ENCODE measurements at regions not wholly inside any gene's neighbourhood (a gene's known extent, or its start where the extent isn't known, plus 50 kb on each side); places are given as distances from the start of the nearest gene placed in this dataset.
"Not testable (repeated sequence)": the region's sequence is repeated elsewhere in the genome, so short reads cannot be mapped to it uniquely, and the experiment has no call there.

- no peak for DNase-seq (ENCODE audit: low spot score)
These were observed 488.4 kb downstream of the NR2F2 start for GRCh38 chr15:96818861-96819260.

GRCh38 chr15:96827981-96828380 is 497.5 kb downstream of the NR2F2 start:
- DNase-seq (ENCODE audit: low spot score): no peak

- no peak for DNase-seq (ENCODE audit: low spot score)
These were observed 506.9 kb downstream of the NR2F2 start for GRCh38 chr15:96837241-96837970.

GRCh38 chr15:96838081-96838480 is 507.6 kb downstream of the NR2F2 start:
- DNase-seq (ENCODE audit: low spot score): no peak

- DNase-seq (ENCODE audit: low spot score): no peak
These were observed 518.9 kb downstream of the NR2F2 start for GRCh38 chr15:96849271-96849900.

GRCh38 chr15:96851613-96852012 is 521.1 kb downstream of the NR2F2 start:
- peak; percentile 33 for DNase-seq (ENCODE audit: low spot score)

GRCh38 chr15:96858694-96859093 is 528.2 kb downstream of the NR2F2 start:
- no peak for DNase-seq (ENCODE audit: low spot score)

- no peak for DNase-seq (ENCODE audit: low spot score)
These were observed 530.2 kb downstream of the NR2F2 start for GRCh38 chr15:96860741-96861140.

GRCh38 chr15:96867992-96868391 is 537.5 kb downstream of the NR2F2 start:
- no peak for DNase-seq (ENCODE audit: low spot score)

- no peak for DNase-seq (ENCODE audit: low spot score)
These were observed 538.6 kb downstream of the NR2F2 start for GRCh38 chr15:96869122-96869521.

- DNase-seq (ENCODE audit: low spot score): no peak
These were observed 539.3 kb downstream of the NR2F2 start for GRCh38 chr15:96869790-96870189.

GRCh38 chr15:96870580-96870979 is 540.1 kb downstream of the NR2F2 start:
- no peak for DNase-seq (ENCODE audit: low spot score)

- DNase-seq (ENCODE audit: low spot score): not testable (repeated sequence)
These were observed 546.9 kb downstream of the NR2F2 start for GRCh38 chr15:96877442-96877841.

- no peak for DNase-seq (ENCODE audit: low spot score)
These were observed 547.6 kb downstream of the NR2F2 start for GRCh38 chr15:96878129-96878528.

GRCh38 chr15:96882121-96882772 is 551.7 kb downstream of the NR2F2 start:
- no peak for DNase-seq (ENCODE audit: low spot score)

GRCh38 chr15:96887730-96888129 is 557.2 kb downstream of the NR2F2 start:
- DNase-seq (ENCODE audit: low spot score): no peak

GRCh38 chr15:96888764-96889163 is 558.3 kb downstream of the NR2F2 start:
- DNase-seq (ENCODE audit: low spot score): no peak

GRCh38 chr15:96889734-96890480 is 559.4 kb downstream of the NR2F2 start:
- DNase-seq (ENCODE audit: low spot score): peak; percentile 27

GRCh38 chr15:96891046-96891445 is 560.5 kb downstream of the NR2F2 start:
- no peak for DNase-seq (ENCODE audit: low spot score)

GRCh38 chr15:96893159-96893906 is 562.8 kb downstream of the NR2F2 start:
- DNase-seq (ENCODE audit: low spot score): peak; percentile 74

GRCh38 chr15:96894659-96895058 is 564.2 kb downstream of the NR2F2 start:
- no peak for DNase-seq (ENCODE audit: low spot score)

- no peak for DNase-seq (ENCODE audit: low spot score)
These were observed 566.3 kb downstream of the NR2F2 start for GRCh38 chr15:96896766-96897165.

Data from SW480 (cell line).